ENCODE measurements at regions not wholly inside any gene's neighbourhood (a gene's known extent, or its start where the extent isn't known, plus 50 kb on each side); places are given as distances from the start of the nearest gene placed in this dataset.

- TF ChIP-seq RCOR1 (IDR thresholded peaks at IDR 0.05; ENCODE audit: insufficient replicate concordance, low read length) = no peak
These were observed 277.6 kb downstream of the ADGRD1 start (continued) for GRCh38 chr12:131231032-131231980.

GRCh38 chr12:131232036-131232435 lies 278.3 kb downstream of the ADGRD1 start:
- Histone ChIP-seq H2BK20ac (ENCODE audit: low read depth, low read length) (no peak overlapping the region), H3K79me1 (ENCODE audit: low read depth in 1 of 2, low read length in 2 of 2) (no peaks in the 10 kb centered on the region), H3K23ac (ENCODE audit: low read depth, low read length) (no peak overlapping the region), H2AK9ac (replicated peaks; ENCODE audit: low read depth, low read length, poor library complexity) (no peak overlapping the region), H3K4me3 (ENCODE audit: insufficient read depth, low read depth, low read length) (no peak overlapping the region), H3K4me1 (ENCODE audit: control insufficient read depth, insufficient read depth, low read length) (no peaks in the 10 kb centered on the region), H3K9me3 (ENCODE audit: control insufficient read depth, insufficient read depth, low read length) (peaks cover 18% of the 10 kb centered on the region), H2BK15ac (ENCODE audit: low read depth, low read length) (no peak overlapping the region), H3K27me3 (ENCODE audit: control insufficient read depth, insufficient read depth, low read length) (no peaks in the 10 kb centered on the region), H3K4ac (ENCODE audit: low read depth, low read length) (no peak overlapping the region), H2BK120ac (ENCODE audit: low read depth, low read length) (no peak overlapping the region), H3K27ac (ENCODE audit: insufficient read depth, low read length) (no peak overlapping the region), H3K36me3 (ENCODE audit: control insufficient read depth, insufficient read depth, low read length) (no peaks in the 10 kb centered on the region), H3K9me1 (ENCODE audit: insufficient read depth, low read length) (no peaks in the 10 kb centered on the region), H3K4me2 (ENCODE audit: low read depth, low read length) (no peak overlapping the region), H2AK5ac (ENCODE audit: low read depth, low read length) (no peak overlapping the region), H3K56ac (ENCODE audit: extremely low read depth, insufficient read depth, low read length) (no peak overlapping the region), H4K8ac (ENCODE audit: low read depth in 2 of 2, low read length in 2 of 2) (no peak overlapping the region), H4K91ac (ENCODE audit: insufficient read depth, low read depth, low read length) (no peak overlapping the region), H2AFZ (replicated peaks; ENCODE audit: low read length, poor library complexity) (no peak overlapping the region), H4K20me1 (ENCODE audit: insufficient read depth, low read length) (no peaks in the 10 kb centered on the region), H3K14ac (replicated peaks; ENCODE audit: low read depth, low read length) (no peak overlapping the region), H3K18ac (ENCODE audit: low read depth, low read length) (no peak overlapping the region), H3K9ac (ENCODE audit: low read depth, low read length) (no peak overlapping the region), H4K5ac (ENCODE audit: low read depth, low read length) (no peak overlapping the region), H2BK5ac (ENCODE audit: low read depth, low read length, poor library complexity, severe bottlenecking) (no peak overlapping the region)
- BruUV-seq (replicated peaks) = no TSS peak
- POLR2A ChIA-PET (ENCODE audit: unreplicated experiment) = no interaction called here
- TF ChIP-seq SMC3 (IDR thresholded peaks at IDR 0.05; ENCODE audit: low read depth, low read length) = no peak
- TF ChIP-seq FOS (IDR thresholded peaks at IDR 0.05; ENCODE audit: low read depth, low read length) = no peak
- no peak for TF ChIP-seq RAD21 (IDR thresholded peaks at IDR 0.05; ENCODE audit: low read length)
- no peak for TF ChIP-seq NFE2L2 (IDR thresholded peaks at IDR 0.05; ENCODE audit: low read depth, low read length)
- no peak for TF ChIP-seq MAFK (IDR thresholded peaks at IDR 0.05; ENCODE audit: low read depth, low read length)
- TF ChIP-seq CEBPB (IDR thresholded peaks at IDR 0.05; ENCODE audit: low read depth, low read length) = no peak
- TF ChIP-seq RFX5 (IDR thresholded peaks at IDR 0.05; ENCODE audit: low read depth, low read length) = no peak
- TF ChIP-seq, protein P1, sequence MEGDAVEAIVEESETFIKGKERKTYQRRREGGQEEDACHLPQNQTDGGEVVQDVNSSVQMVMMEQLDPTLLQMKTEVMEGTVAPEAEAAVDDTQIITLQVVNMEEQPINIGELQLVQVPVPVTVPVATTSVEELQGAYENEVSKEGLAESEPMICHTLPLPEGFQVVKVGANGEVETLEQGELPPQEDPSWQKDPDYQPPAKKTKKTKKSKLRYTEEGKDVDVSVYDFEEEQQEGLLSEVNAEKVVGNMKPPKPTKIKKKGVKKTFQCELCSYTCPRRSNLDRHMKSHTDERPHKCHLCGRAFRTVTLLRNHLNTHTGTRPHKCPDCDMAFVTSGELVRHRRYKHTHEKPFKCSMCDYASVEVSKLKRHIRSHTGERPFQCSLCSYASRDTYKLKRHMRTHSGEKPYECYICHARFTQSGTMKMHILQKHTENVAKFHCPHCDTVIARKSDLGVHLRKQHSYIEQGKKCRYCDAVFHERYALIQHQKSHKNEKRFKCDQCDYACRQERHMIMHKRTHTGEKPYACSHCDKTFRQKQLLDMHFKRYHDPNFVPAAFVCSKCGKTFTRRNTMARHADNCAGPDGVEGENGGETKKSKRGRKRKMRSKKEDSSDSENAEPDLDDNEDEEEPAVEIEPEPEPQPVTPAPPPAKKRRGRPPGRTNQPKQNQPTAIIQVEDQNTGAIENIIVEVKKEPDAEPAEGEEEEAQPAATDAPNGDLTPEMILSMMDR (conservative IDR thresholded peaks at IDR 0.05; ENCODE audit: low read depth, low read length) = no peak
- no peak for TF ChIP-seq RCOR1 (IDR thresholded peaks at IDR 0.05; ENCODE audit: insufficient replicate concordance, low read length)
- DNase-seq = no peak
- intact Hi-C loops (cut with micrococcal nuclease) = no loop called here
- 35 to 100% methylated on average over 1 to 2 of the region's 5 CpGs for WGBS, 2 experiments (ENCODE audit: extremely low coverage in 2 of 2, insufficient read length in 1 of 2)
- CTCF ChIA-PET = no interaction called here
- in situ Hi-C loops (cut with MboI; ENCODE audit: low sequenced_read_pairs) = no loop called here
- ATAC-seq (ENCODE audit: low read depth) = no peak
- dilution Hi-C loops (cut with HindIII; ENCODE audit: low sequenced_read_pairs, unreplicated experiment) = no loop called here

Data from IMR-90 (cell line).